Esophagus muscularis mucosa (tissue), 4 donors: ENCODE measurements at regions not wholly inside any gene's neighbourhood (a gene's known extent, or its start where the extent isn't known, plus 50 kb on each side); places are given as distances from the start of the nearest gene placed in this dataset.
"Not testable (repeated sequence)": the region's sequence is repeated elsewhere in the genome, so short reads cannot be mapped to it uniquely, and the experiment has no call there.

Experiments used
- DNase-seq: peaks from one replicate; pipeline ENCODE4 v3.0.0-alpha.2; 2017; ENCODE audit errors: extremely low spot score
- H3K27ac ChIP-seq, 4 donors: fragments of 200-600 bp; sonication (generic); replicated peaks in 1 of 4; 1 replicate in 3 of 4; 2 replicates in 1 of 4; pipeline ENCODE4 v1.5.1; 2016 to 2019; ENCODE audit warnings: mild to moderate bottlenecking in 1 of 4
- H3K27me3 ChIP-seq, 4 donors: fragments of 200-600 bp; sonication (generic); one replicate each; pipeline versions ENCODE4 v1.5.1 to v1.6.0; 2016 to 2019
- H3K36me3 ChIP-seq, 4 donors: fragments of 200-600 bp; sonication (generic); one replicate each; pipeline ENCODE4 v1.5.1; 2016 to 2019
- H3K4me1 ChIP-seq, 4 donors: fragments of 200-600 bp; sonication (generic); one replicate each; pipeline ENCODE4 v1.5.1; 2016 to 2019
- H3K4me3 ChIP-seq, 4 donors: fragments of 200-600 bp; sonication (generic); 1 replicate in 2 of 4; 2 replicates in 2 of 4; pipeline ENCODE4 v1.5.1; 2016 to 2019; ENCODE audit warnings: mild to moderate bottlenecking in 4 of 4, moderate library complexity in 1 of 4
- H3K9me3 ChIP-seq, 4 donors: fragments of 200-600 bp; sonication (generic); 1 replicate in 3 of 4; 2 replicates in 1 of 4; pipeline ENCODE4 v1.5.1; 2016 to 2019
- CTCF ChIP-seq, 3 experiments: fragments of 200-600 bp in 2 of 3; fragments of 450-650 bp in 1 of 3; sonication (generic) in 2 of 3; IDR thresholded peaks; one replicate each; pipeline ENCODE4 v1.5.1; 2017 to 2019; ENCODE audit warnings: antibody characterized with exemption in 3 of 3, mild to moderate bottlenecking in 2 of 3, moderate library complexity in 1 of 3
- EP300 ChIP-seq: sonication (generic); formaldehyde crosslinking; IDR thresholded peaks from one replicate; pipeline ENCODE4 v1.6.1; 2017; ENCODE audit warnings: antibody characterized with exemption
- POLR2A ChIP-seq: fragments of 450-650 bp; IDR thresholded peaks from one replicate; pipeline ENCODE4 v1.6.1; 2017; ENCODE audit warnings: antibody characterized with exemption, moderate library complexity, mild to moderate bottlenecking, low read depth
- POLR2AphosphoS5 ChIP-seq, 2 donors: sonication (generic); formaldehyde crosslinking; IDR thresholded peaks; one replicate each; pipeline ENCODE4 v1.6.1; 2017; ENCODE audit warnings: antibody characterized with exemption in 2 of 2
- WGBS: methylation state at CpG from one replicate; pipeline ENCODE4 v1.1.5; 2018; 5-methylcytosine and 5-hydroxymethylcytosine counted together
- intact Hi-C: fragments of 100-400 bp; cut with DNase I; formaldehyde crosslinking; loops from one replicate; pipeline ENCODE4 v1.15.1; 2023

- DNase-seq: no peak
- H3K27me3 ChIP-seq: peaks cover 0 to 5% (median 0%) of the 10 kb centered on the region in 4 donors
- H3K36me3 ChIP-seq: no peaks in the 10 kb centered on the region
- peaks cover 0 to 5% (median 0%) of the 10 kb centered on the region in 4 donors for H3K9me3 ChIP-seq
- intact Hi-C loops: no loop called here
- no peak overlapping the region for H3K27ac ChIP-seq
- 88% methylated on average over 4 of the region's 4 CpGs for WGBS
- TF ChIP-seq EP300 (no peak), POLR2A (no peak), POLR2AphosphoS5 (IDR thresholded peaks at IDR 0.05) (no peak)
- no peak overlapping the region for H3K4me3 ChIP-seq
- H3K4me1 ChIP-seq: no peaks in the 10 kb centered on the region
Measured at GRCh38 chr16:5751216-5751615, 653.6 kb upstream of the EEF2KMT start.

DNA sequence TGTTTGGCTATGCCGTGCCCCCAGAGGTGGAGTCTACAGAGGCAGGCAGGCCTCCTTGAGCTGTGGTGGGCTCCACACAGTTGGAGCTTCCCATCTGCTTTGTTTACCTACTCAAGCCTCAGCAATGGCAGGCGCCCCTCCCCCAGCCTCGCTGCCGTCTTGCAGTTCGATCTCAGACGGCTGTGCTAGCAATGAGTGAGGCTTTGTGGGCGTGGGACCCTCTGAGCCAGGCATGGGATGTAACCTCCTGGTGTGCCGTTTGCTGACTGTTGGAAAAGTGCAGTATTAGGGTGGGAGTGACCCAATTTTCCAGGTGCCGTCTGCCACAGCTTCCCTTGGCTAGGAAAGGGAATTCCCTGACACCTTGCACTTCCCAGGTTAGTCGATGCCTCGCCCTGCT, 652.8 kb upstream of the EEF2KMT start:
- H3K36me3 ChIP-seq, intact Hi-C loops, H3K27me3 ChIP-seq, H3K27ac ChIP-seq, DNase-seq, H3K9me3 ChIP-seq, H3K4me3 ChIP-seq, H3K4me1 ChIP-seq: not testable (repeated sequence)
- 33% methylated on average over 11 of the region's 11 CpGs for WGBS

- H3K4me3 ChIP-seq: no peak overlapping the region
- H3K27ac ChIP-seq: no peak overlapping the region
- TF ChIP-seq CTCF (IDR thresholded peaks at IDR 0.05): no peak
- TF ChIP-seq POLR2A: no peak
- no peak for TF ChIP-seq EP300
- TF ChIP-seq POLR2AphosphoS5 (IDR thresholded peaks at IDR 0.05): no peak
- 19% methylated on average over 1 of the region's 1 CpG for WGBS
- intact Hi-C loops: no loop called here
- no peaks in the 10 kb centered on the region for H3K27me3 ChIP-seq
- DNase-seq: no peak
- H3K36me3 ChIP-seq: no peaks in the 10 kb centered on the region
- no peaks in the 10 kb centered on the region for H3K9me3 ChIP-seq
- H3K4me1 ChIP-seq: no peaks in the 10 kb centered on the region
Measured at GRCh38 chr16:5738586-5738985, 641.0 kb upstream of the EEF2KMT start.

GRCh38 chr16:5736209-5736930, 638.8 kb upstream of the EEF2KMT start:
- no peak for DNase-seq
- intact Hi-C loops: no loop called here
- WGBS: 40% methylated on average over 13 of the region's 13 CpGs
- TF ChIP-seq POLR2A (no peak), EP300 (no peak), POLR2AphosphoS5 (IDR thresholded peaks at IDR 0.05) (no peak), CTCF (IDR thresholded peaks at IDR 0.05) (no peak)
- H3K27me3 ChIP-seq: no peaks in the 10 kb centered on the region
- H3K9me3 ChIP-seq: no peaks in the 10 kb centered on the region
- H3K27ac ChIP-seq: no peak overlapping the region
- H3K36me3 ChIP-seq: no peaks in the 10 kb centered on the region
- H3K4me3 ChIP-seq: no peak overlapping the region
- no peaks in the 10 kb centered on the region for H3K4me1 ChIP-seq

DNA sequence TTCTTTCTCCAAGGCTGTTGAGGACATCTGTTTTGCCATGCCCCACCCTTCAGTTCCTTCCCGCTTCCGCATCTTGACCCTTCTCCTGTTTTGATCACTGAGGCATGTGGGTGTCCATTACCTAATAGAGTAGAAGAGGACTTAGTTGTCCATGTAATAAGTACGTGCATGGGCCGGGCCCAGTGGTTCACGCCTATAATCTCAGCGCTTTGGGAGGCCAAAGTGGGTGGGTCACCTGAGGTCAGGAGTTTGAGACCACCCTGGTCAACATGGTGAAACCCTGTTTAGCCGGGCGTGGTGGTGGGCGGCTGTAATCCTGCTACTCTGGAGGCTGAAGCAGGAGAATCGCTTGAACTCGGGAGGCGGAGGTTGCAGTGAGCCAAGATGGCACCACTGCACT, 637.8 kb upstream of the EEF2KMT start:
- Histone ChIP-seq H3K4me3 (no peak overlapping the region), H3K9me3 (no peaks in the 10 kb centered on the region), H3K27ac (no peak overlapping the region), H3K27me3 (no peaks in the 10 kb centered on the region), H3K4me1 (no peaks in the 10 kb centered on the region), H3K36me3 (no peaks in the 10 kb centered on the region)
- 95% methylated on average over 12 of the region's 12 CpGs for WGBS
- DNase-seq: no peak
- intact Hi-C loops: no loop called here
- TF ChIP-seq EP300: no peak
- no peak for TF ChIP-seq POLR2AphosphoS5 (IDR thresholded peaks at IDR 0.05)
- TF ChIP-seq CTCF (IDR thresholded peaks at IDR 0.05): no peak
- no peak for TF ChIP-seq POLR2A

DNA sequence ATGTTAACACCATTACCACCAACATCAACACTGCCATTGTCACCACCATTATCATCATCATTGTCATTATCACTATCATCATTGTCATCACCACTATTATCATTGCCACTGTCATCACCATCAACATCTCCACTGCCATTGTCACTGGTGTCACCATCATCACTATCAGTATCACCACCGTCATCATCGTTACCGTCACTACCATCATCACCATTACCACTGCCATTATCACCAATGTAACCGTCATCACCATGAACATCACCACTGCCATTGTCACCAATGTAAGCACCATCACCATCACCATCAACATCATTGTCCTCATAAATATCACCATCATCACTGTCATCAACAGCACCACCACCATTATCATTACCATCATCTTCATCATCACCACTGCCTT, 633.2 kb upstream of the EEF2KMT start:
- Histone ChIP-seq H3K4me3 (no peak overlapping the region), H3K9me3 (no peaks in the 10 kb centered on the region), H3K4me1 (no peaks in the 10 kb centered on the region), H3K27ac (no peak overlapping the region), H3K36me3 (no peaks in the 10 kb centered on the region), H3K27me3 (no peaks in the 10 kb centered on the region)
- no peak for DNase-seq
- WGBS: 95% methylated on average over 4 of the region's 4 CpGs
- intact Hi-C loops: no loop called here
- TF ChIP-seq EP300: no peak
- TF ChIP-seq POLR2AphosphoS5 (IDR thresholded peaks at IDR 0.05): no peak
- no peak for TF ChIP-seq POLR2A
- TF ChIP-seq CTCF (IDR thresholded peaks at IDR 0.05): no peak
